Fibroblast of pulmonary artery (primary cell): ENCODE measurements at regions not wholly inside any gene's neighbourhood (a gene's known extent, or its start where the extent isn't known, plus 50 kb on each side); places are given as distances from the start of the nearest gene placed in this dataset.

Experiments used
- DNase-seq: peaks from one replicate; pipeline ENCODE4 v3.0.0-alpha.2; 2010; ENCODE audit warnings: low read depth
- H3K4me3 ChIP-seq: replicated peaks from 2 replicates; pipeline ENCODE4 v1.5.1; 2011; ENCODE audit warnings: low read depth, mild to moderate bottlenecking, control low read depth, low read length, moderate library complexity
- TF ChIP-seq, protein P1 (sequence below): IDR thresholded peaks from 2 replicates; pipeline ENCODE4 v1.5.1; 2011; ENCODE audit warnings: mild to moderate bottlenecking, control low read depth, low read length, inconsistent platforms; ENCODE audit errors: missing control alignments

GRCh38 chr18:4593459-4593858, 138.4 kb upstream of the DLGAP1 start:
- no peak for DNase-seq
- TF ChIP-seq, protein P1, sequence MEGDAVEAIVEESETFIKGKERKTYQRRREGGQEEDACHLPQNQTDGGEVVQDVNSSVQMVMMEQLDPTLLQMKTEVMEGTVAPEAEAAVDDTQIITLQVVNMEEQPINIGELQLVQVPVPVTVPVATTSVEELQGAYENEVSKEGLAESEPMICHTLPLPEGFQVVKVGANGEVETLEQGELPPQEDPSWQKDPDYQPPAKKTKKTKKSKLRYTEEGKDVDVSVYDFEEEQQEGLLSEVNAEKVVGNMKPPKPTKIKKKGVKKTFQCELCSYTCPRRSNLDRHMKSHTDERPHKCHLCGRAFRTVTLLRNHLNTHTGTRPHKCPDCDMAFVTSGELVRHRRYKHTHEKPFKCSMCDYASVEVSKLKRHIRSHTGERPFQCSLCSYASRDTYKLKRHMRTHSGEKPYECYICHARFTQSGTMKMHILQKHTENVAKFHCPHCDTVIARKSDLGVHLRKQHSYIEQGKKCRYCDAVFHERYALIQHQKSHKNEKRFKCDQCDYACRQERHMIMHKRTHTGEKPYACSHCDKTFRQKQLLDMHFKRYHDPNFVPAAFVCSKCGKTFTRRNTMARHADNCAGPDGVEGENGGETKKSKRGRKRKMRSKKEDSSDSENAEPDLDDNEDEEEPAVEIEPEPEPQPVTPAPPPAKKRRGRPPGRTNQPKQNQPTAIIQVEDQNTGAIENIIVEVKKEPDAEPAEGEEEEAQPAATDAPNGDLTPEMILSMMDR: no peak
- H3K4me3 ChIP-seq: no peak overlapping the region

DNA sequence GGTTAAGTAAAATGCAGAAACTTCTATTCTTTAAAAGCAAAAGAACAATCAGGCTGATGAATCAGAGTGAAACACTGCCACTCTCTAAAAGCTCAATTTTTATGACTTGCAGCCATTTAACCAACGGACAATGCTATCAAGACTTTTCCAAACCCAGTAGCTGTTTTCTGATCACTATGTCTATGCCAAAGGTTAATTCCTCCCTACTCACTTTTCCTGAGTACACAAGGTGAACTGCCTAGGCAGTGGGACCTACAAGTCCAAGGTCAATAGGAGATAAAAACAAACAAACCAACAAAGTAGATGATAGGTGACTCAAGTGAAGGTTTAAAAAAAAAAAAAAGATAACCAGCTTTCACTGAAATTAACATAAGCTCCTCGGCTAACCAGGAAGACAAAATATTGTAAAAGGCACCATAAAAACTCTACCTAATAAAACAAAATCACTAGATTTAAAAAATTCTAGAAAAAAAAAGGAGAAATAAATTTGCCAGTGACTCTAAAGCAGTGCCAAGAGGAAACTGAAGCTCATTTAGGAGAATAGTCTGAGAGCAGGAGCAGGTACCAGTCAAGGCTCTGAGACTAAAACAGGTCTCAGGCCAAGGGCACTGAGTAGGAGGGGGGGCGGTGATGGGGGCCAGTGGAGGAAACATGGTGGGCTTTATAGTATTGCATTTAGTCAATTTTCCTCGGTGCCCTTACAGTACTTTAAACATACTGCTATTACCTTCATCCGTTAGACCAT, 134.1 kb upstream of the DLGAP1 start:
- no peak for DNase-seq
- TF ChIP-seq, protein P1: no peak
- H3K4me3 ChIP-seq: no peak overlapping the region

DNA sequence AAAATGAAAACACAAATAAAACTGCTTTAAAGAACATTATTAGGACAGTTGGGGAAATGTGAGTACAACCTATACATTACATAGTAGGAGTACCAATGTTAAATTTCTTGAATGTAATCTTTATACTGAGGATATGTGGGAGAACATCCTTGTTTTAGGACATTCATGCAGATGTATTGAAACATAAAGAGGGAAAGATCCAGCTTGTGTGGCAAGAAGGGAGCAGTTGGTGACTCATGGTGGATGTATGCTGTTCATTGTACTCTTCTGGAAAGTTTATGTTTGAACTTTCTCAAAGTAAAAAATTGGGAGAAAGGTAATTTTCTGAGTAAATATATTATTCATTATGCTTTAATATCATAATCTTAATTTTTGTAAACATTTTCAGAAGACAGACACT, 132.1 kb upstream of the DLGAP1 start:
- no peak for DNase-seq
- no peak overlapping the region for H3K4me3 ChIP-seq
- TF ChIP-seq, protein P1: no peak

DNA sequence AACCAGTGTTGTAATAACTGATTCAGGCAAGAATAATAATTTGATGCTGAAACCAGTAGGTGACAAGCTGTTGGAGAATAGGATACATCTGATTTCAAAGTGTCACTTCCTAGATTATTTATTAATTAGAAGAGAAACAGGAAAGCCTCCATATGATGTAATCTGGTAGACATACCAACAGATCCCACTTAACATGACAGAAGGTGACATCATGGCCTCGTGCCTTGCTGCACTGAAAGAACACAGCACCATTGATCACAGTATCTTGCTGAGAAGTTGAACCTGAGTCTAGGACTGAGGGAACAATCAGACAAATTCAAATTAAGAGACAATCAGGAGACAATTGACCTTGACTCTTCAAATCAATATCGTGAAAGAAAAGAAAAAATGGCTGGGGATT, 131.6 kb upstream of the DLGAP1 start:
- TF ChIP-seq, protein P1: no peak
- no peak overlapping the region for H3K4me3 ChIP-seq
- no peak for DNase-seq

DNA sequence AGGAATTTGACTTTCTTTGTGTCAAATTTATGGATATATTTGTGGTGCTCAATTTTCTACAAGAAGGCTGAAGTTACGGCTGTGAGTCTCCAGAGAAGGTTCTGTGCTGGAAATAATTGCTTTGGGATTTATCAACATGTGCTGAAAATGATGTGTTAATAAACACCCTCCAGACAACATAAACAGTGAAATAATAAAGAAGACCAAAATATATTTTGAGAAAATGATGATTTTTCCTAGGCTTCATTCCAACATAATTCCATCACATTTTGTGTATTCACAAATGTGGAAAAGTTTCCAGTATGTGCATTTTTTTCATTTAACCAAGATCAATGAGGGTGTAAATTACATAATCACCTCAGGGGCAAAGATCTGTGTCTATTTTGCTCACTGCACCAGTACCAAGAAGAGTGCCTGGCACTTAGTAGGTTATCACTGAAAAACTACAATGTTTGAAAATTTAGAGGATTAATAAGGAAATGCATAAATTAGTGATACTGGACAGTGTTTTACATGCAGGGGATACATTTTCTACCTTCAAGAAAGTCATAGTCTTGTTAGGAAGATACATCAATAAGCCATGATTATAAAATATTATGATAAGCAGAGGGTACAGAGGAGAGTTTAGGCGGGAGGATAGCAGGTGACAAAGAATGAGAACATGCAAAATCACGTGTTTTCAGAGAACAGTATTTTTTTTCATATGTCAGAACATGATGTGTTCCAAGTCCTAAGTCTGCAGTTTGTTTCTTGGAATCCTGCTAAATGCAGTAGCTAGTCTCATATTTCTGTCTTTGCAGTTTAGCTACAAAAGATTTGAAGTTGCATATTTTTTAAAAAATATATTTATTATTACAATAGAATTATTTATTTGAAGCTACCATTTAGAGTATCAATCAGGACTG, 127.6 kb upstream of the DLGAP1 start:
- H3K4me3 ChIP-seq: no peak overlapping the region
- TF ChIP-seq, protein P1: no peak

DNA sequence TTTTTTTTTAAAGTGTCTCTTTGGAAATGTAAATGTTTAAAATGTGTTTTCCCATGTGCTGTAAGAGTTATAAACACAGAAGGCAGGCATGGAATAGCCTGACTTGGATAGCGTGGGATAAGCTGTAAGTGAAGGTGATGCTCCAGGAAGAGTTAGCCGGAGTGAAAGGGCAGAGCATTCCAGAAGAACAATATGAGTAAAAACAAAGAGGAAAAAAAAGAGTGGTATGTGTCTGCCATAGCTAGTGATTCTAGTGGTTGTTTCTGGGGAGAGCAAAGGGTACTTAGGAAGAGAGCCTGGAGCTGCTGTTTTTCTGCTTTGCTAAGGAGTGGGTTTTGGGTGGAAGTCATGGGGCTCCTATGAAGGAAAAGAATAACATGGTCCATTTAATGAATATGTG, 126.9 kb upstream of the DLGAP1 start:
- H3K4me3 ChIP-seq: no peak overlapping the region
- DNase-seq: no peak
- TF ChIP-seq, protein P1: no peak

More for the DNA sequence above, 127.6 kb upstream of the DLGAP1 start:
- DNase-seq: no peak
